PC-9 (cell line): ENCODE measurements at regions not wholly inside any gene's neighbourhood (a gene's known extent, or its start where the extent isn't known, plus 50 kb on each side); places are given as distances from the start of the nearest gene placed in this dataset.

ENCODE experiments used
- BruUV-seq: library from RNA; stranded (reverse); fragments of 400-500 nt; replicated peaks from 2 replicates; lab custom pipeline; 2021; lab: Mats Ljungman, UMichigan
- CTCF ChIA-PET: fragments of 300-600 bp; sonication (Branson Sonifier 250); formaldehyde crosslinking; loops from one replicate; lab custom pipeline; 2022; ENCODE audit warnings: antibody characterized with exemption; lab: Charles Lee
- POLR2A ChIA-PET: fragments of 300-600 bp; sonication (Branson Sonifier 250); formaldehyde crosslinking; loops from one replicate; lab custom pipeline; 2022; ENCODE audit warnings: antibody characterized with exemption; ENCODE audit not compliant: unreplicated experiment; lab: Charles Lee
- DNase-seq, 2 experiments: peaks; one replicate each; pipeline versions ENCODE4 v3.0.0 to v3.0.0-alpha.2; 2015 to 2022; ENCODE audit warnings: mixed read lengths in 1 of 2
- H2AFZ ChIP-seq: fragments of 200-600 bp; sonication (generic); 2 replicates; pipeline ENCODE4 v1.8.1; 2017; ENCODE audit warnings: antibody characterized with exemption
- H3F3A ChIP-seq: fragments of 200-600 bp; sonication (generic); 2 replicates; pipeline ENCODE4 v1.8.1; 2017; ENCODE audit warnings: antibody characterized with exemption, mild to moderate bottlenecking, low read depth; ENCODE audit not compliant: insufficient read depth
- H3K27ac ChIP-seq: fragments of 200-600 bp; sonication (generic); 2 replicates; pipeline ENCODE4 v1.6.1; 2016; ENCODE audit warnings: mixed run types
- H3K27me3 ChIP-seq: fragments of 200-600 bp; sonication (generic); 2 replicates; pipeline ENCODE4 v1.6.1; 2016; ENCODE audit warnings: low read depth, mixed run types; ENCODE audit not compliant: insufficient read depth
- H3K36me3 ChIP-seq: fragments of 200-600 bp; sonication (generic); 2 replicates; pipeline ENCODE4 v1.6.1; 2016; ENCODE audit warnings: low read depth, mixed run types
- H3K4me1 ChIP-seq: fragments of 200-600 bp; sonication (generic); replicated peaks from 2 replicates; pipeline ENCODE4 v1.6.1; 2016; ENCODE audit warnings: mixed run types; ENCODE audit not compliant: insufficient read depth
- H3K4me2 ChIP-seq: fragments of 200-600 bp; sonication (generic); 2 replicates; pipeline ENCODE4 v1.6.1; 2017; ENCODE audit warnings: mixed run types
- H3K4me3 ChIP-seq: fragments of 200-600 bp; sonication (generic); 2 replicates; pipeline ENCODE4 v1.6.1; 2016; ENCODE audit warnings: mixed run types
- H3K79me2 ChIP-seq: fragments of 200-600 bp; sonication (generic); 2 replicates; pipeline ENCODE4 v1.6.1; 2017; ENCODE audit warnings: low read depth, mixed run types
- H3K9me2 ChIP-seq: fragments of 200-600 bp; sonication (generic); 2 replicates; pipeline ENCODE4 v1.8.1; 2017; ENCODE audit warnings: mild to moderate bottlenecking; ENCODE audit not compliant: insufficient read depth
- H3K9me3 ChIP-seq: fragments of 200-600 bp; sonication (generic); 2 replicates; pipeline ENCODE4 v1.8.1; 2016; ENCODE audit warnings: low read depth; ENCODE audit not compliant: insufficient read depth
- H4K20me1 ChIP-seq: fragments of 200-600 bp; sonication (generic); 2 replicates; pipeline ENCODE4 v1.8.1; 2017; ENCODE audit not compliant: insufficient read depth
- CTCF ChIP-seq: fragments of 200-600 bp; sonication (generic); conservative IDR thresholded peaks from 2 replicates; pipeline ENCODE4 v1.6.1; 2017; ENCODE audit warnings: mixed run types, antibody characterized with exemption, mild to moderate bottlenecking, moderate library complexity
- EZH2 ChIP-seq: fragments of 200-600 bp; sonication (generic); IDR thresholded peaks from 2 replicates; pipeline ENCODE4 v1.8.0; 2017; ENCODE audit warnings: antibody characterized with exemption, low read depth
- intact Hi-C: fragments of 100-400 bp; cut with micrococcal nuclease; formaldehyde crosslinking; loops from one replicate; pipeline ENCODE4 v1.10.0; 2022; ENCODE audit not compliant: unreplicated experiment

- intact Hi-C loops: no loop called here
- Histone ChIP-seq H2AFZ (no peak overlapping the region), H3K9me2 (no peaks in the 10 kb centered on the region), H3K27me3 (peaks cover 22% of the 10 kb centered on the region), H3K36me3 (no peaks in the 10 kb centered on the region), H4K20me1 (no peaks in the 10 kb centered on the region), H3K4me1 (no peaks in the 10 kb centered on the region), H3F3A (no peaks in the 10 kb centered on the region), H3K4me2 (no peak overlapping the region), H3K79me2 (no peaks in the 10 kb centered on the region), H3K9me3 (no peaks in the 10 kb centered on the region), H3K27ac (no peak overlapping the region), H3K4me3 (no peak overlapping the region)
- ChIA-PET CTCF (no interaction called here), POLR2A (no interaction called here)
- BruUV-seq: no TSS peak
- TF ChIP-seq CTCF (no peak), EZH2 (no peak)
- no peak for DNase-seq
Measured at GRCh38 chr3:132926098-132926497, 112.1 kb upstream of the TMEM108 start.

- Histone ChIP-seq H2AFZ (no peak overlapping the region), H3K4me1 (no peaks in the 10 kb centered on the region), H3K27me3 (peaks cover 22% of the 10 kb centered on the region), H3K4me3 (no peak overlapping the region), H3K4me2 (no peak overlapping the region), H3K9me2 (no peaks in the 10 kb centered on the region), H3F3A (no peaks in the 10 kb centered on the region), H3K79me2 (no peaks in the 10 kb centered on the region), H3K9me3 (no peaks in the 10 kb centered on the region), H3K27ac (no peak overlapping the region), H3K36me3 (no peaks in the 10 kb centered on the region), H4K20me1 (no peaks in the 10 kb centered on the region)
- CTCF ChIA-PET: no interaction called here
- intact Hi-C loops: no loop called here
- TF ChIP-seq EZH2 (no peak), CTCF (no peak)
- BruUV-seq: no TSS peak
- POLR2A ChIA-PET: no interaction called here
- DNase-seq: no peak
Measured at GRCh38 chr3:132925256-132925930, 112.8 kb upstream of the TMEM108 start.

- Histone ChIP-seq H3K36me3 (no peaks in the 10 kb centered on the region), H2AFZ (no peak overlapping the region), H4K20me1 (no peaks in the 10 kb centered on the region), H3K27me3 (peaks cover 22% of the 10 kb centered on the region), H3K4me3 (no peak overlapping the region), H3K9me2 (no peaks in the 10 kb centered on the region), H3K79me2 (no peaks in the 10 kb centered on the region), H3K4me2 (no peak overlapping the region), H3K27ac (no peak overlapping the region), H3K4me1 (no peaks in the 10 kb centered on the region), H3K9me3 (no peaks in the 10 kb centered on the region), H3F3A (no peaks in the 10 kb centered on the region)
- CTCF ChIA-PET: no interaction called here
- TF ChIP-seq CTCF (no peak), EZH2 (no peak)
- POLR2A ChIA-PET: no interaction called here
- BruUV-seq: no TSS peak
- no peak for DNase-seq
- intact Hi-C loops: no loop called here
Measured at GRCh38 chr3:132916096-132916495, 122.1 kb upstream of the TMEM108 start.
